ENCODE measurements at regions not wholly inside any gene's neighbourhood (a gene's known extent, or its start where the extent isn't known, plus 50 kb on each side); places are given as distances from the start of the nearest gene placed in this dataset.

DNA sequence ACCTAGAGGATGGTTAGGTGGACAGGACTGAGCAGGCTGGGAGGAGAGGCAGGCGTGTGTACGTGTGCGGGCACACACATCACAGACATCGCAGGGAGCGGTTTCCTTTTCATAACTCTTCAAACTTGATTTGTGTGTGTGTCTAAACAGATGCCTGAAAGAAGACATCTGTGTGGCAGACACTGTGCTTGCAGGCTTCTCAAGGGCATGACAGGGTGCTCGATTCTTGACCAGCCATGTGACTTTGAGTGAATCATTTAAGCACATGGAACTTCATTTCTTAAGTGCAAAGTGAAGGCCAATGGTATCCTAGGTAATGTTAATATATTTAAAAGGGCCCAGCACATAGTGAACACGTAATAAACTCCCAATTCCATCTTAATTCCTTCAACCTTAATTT is 186.5 kb downstream of the SCP2D1 start:
- no peaks in the 10 kb centered on the region for H3F3A ChIP-seq (ENCODE audit: low read depth)
- no peaks in the 10 kb centered on the region for H3K36me3 Mint-ChIP-seq
- no peak overlapping the region for H3K9ac ChIP-seq
- no peak for TF ChIP-seq EZH2 (IDR thresholded peaks at IDR 0.05)
- TF ChIP-seq, protein P1, sequence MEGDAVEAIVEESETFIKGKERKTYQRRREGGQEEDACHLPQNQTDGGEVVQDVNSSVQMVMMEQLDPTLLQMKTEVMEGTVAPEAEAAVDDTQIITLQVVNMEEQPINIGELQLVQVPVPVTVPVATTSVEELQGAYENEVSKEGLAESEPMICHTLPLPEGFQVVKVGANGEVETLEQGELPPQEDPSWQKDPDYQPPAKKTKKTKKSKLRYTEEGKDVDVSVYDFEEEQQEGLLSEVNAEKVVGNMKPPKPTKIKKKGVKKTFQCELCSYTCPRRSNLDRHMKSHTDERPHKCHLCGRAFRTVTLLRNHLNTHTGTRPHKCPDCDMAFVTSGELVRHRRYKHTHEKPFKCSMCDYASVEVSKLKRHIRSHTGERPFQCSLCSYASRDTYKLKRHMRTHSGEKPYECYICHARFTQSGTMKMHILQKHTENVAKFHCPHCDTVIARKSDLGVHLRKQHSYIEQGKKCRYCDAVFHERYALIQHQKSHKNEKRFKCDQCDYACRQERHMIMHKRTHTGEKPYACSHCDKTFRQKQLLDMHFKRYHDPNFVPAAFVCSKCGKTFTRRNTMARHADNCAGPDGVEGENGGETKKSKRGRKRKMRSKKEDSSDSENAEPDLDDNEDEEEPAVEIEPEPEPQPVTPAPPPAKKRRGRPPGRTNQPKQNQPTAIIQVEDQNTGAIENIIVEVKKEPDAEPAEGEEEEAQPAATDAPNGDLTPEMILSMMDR (IDR thresholded peaks at IDR 0.05), result no peak
- TF ChIP-seq EZH2phosphoT487 (IDR thresholded peaks at IDR 0.05), result no peak
- no peak overlapping the region for H3K4me2 ChIP-seq
- no peak overlapping the region for H2AFZ ChIP-seq (replicated peaks)
- H3K4me3 Mint-ChIP-seq, result no peak overlapping the region
- no peaks in the 10 kb centered on the region for H3K9me3 Mint-ChIP-seq
- no peaks in the 10 kb centered on the region for H3K27me3 Mint-ChIP-seq (ENCODE audit: insufficient read depth, low read depth)
- no peak overlapping the region for H3K27ac Mint-ChIP-seq
- no peaks in the 10 kb centered on the region for H3K9me3 ChIP-seq (ENCODE audit: low read depth)
- H3K4me1 ChIP-seq, result no peaks in the 10 kb centered on the region
- no peaks in the 10 kb centered on the region for H3K36me3 ChIP-seq
- DNase-seq (ENCODE audit: low spot score), result no peak
- H3K4me1 Mint-ChIP-seq, result no peaks in the 10 kb centered on the region
- H3K79me2 ChIP-seq (ENCODE audit: low read depth), result no peaks in the 10 kb centered on the region
- H3K4me3 ChIP-seq, result no peak overlapping the region
- H3K27ac ChIP-seq, result no peak overlapping the region
- no peaks in the 10 kb centered on the region for H3K27me3 ChIP-seq
- no peaks in the 10 kb centered on the region for H4K20me1 ChIP-seq (ENCODE audit: low read depth)

- Histone ChIP-seq H3K9ac (no peak overlapping the region), H3K36me3 (no peaks in the 10 kb centered on the region), H3K4me1 (no peaks in the 10 kb centered on the region), H3K27me3 (no peaks in the 10 kb centered on the region), H4K20me1 (ENCODE audit: low read depth) (no peaks in the 10 kb centered on the region), H3K4me3 (no peak overlapping the region), H3F3A (ENCODE audit: low read depth) (no peaks in the 10 kb centered on the region), H2AFZ (replicated peaks) (no peak overlapping the region), H3K4me2 (no peak overlapping the region), H3K27ac (no peak overlapping the region), H3K79me2 (ENCODE audit: low read depth) (no peaks in the 10 kb centered on the region), H3K9me3 (ENCODE audit: low read depth) (no peaks in the 10 kb centered on the region)
- H3K4me3 Mint-ChIP-seq, result no peak overlapping the region
- H3K4me1 Mint-ChIP-seq, result no peaks in the 10 kb centered on the region
- TF ChIP-seq EZH2 (IDR thresholded peaks at IDR 0.05) (no peak), EZH2phosphoT487 (IDR thresholded peaks at IDR 0.05) (no peak)
- TF ChIP-seq, protein P1 (IDR thresholded peaks at IDR 0.05), result no peak
- no peak for DNase-seq (ENCODE audit: low spot score)
- H3K27ac Mint-ChIP-seq, result no peak overlapping the region
- H3K36me3 Mint-ChIP-seq, result no peaks in the 10 kb centered on the region
- H3K9me3 Mint-ChIP-seq, result no peaks in the 10 kb centered on the region
- H3K27me3 Mint-ChIP-seq (ENCODE audit: insufficient read depth, low read depth), result no peaks in the 10 kb centered on the region
Measured at GRCh38 chr20:19001177-19001576, 187.6 kb downstream of the SCP2D1 start.

DNA sequence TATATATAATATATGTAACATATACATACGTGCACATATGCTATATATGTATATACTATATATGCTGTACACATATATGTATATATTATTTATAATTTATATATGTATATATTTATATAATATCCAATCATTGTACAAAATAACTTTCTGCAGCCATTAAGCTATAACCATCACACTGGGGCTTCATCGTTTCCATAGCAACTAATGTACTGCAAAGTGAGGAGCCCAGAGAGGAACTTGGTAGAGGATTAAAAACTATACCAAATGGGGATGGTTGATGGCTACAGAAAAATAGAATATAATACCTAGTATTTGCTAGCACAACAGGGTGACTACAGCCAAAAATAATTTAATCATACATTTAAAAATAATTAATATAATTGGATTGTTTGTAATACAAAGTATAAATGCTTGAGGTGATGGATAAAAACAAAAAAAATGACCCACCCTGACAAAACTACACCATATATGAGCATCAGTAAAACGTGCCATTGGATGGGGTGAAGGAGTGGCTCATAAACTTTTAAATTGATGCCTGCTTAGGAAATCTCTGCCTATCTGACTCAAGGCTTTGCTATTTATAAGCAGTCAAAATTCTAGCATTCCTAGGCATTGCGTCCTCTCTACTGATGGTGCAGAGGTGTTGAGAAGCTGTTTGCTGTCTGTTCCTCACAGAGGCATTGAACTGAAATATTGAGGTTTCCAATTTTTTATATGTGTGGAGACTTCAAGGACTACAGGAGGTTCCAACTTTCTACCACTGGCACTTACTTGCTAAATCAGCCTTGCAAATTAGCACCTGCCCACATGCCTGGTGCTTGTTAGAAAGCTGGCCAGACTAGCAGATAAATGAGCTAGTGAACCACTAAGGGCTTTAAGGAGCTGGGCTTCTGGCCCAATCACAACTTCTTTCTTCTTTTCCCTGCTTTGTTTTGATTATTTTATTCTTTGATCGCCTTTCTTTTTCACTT is 190.1 kb downstream of the SCP2D1 start:
- no peak overlapping the region for H3K4me2 ChIP-seq
- DNase-seq (ENCODE audit: low spot score), result no peak
- no peaks in the 10 kb centered on the region for H3K4me1 ChIP-seq
- no peak for TF ChIP-seq EZH2 (IDR thresholded peaks at IDR 0.05)
- no peak for TF ChIP-seq EZH2phosphoT487 (IDR thresholded peaks at IDR 0.05)
- TF ChIP-seq, protein P1 (IDR thresholded peaks at IDR 0.05), result no peak
- H3K9me3 ChIP-seq (ENCODE audit: low read depth), result no peaks in the 10 kb centered on the region
- H3F3A ChIP-seq (ENCODE audit: low read depth), result no peaks in the 10 kb centered on the region
- no peak overlapping the region for H3K4me3 ChIP-seq
- Mint-ChIP-seq H3K4me3 (no peak overlapping the region), H3K27me3 (ENCODE audit: insufficient read depth, low read depth) (no peaks in the 10 kb centered on the region), H3K4me1 (no peaks in the 10 kb centered on the region), H3K36me3 (no peaks in the 10 kb centered on the region), H3K9me3 (no peaks in the 10 kb centered on the region), H3K27ac (no peak overlapping the region)
- no peak overlapping the region for H2AFZ ChIP-seq (replicated peaks)
- H3K79me2 ChIP-seq (ENCODE audit: low read depth), result no peaks in the 10 kb centered on the region
- H3K36me3 ChIP-seq, result no peaks in the 10 kb centered on the region
- H3K27ac ChIP-seq, result no peak overlapping the region
- no peaks in the 10 kb centered on the region for H4K20me1 ChIP-seq (ENCODE audit: low read depth)
- H3K27me3 ChIP-seq, result no peaks in the 10 kb centered on the region
- no peak overlapping the region for H3K9ac ChIP-seq
